ENCODE measurements at regions not wholly inside any gene's neighbourhood (a gene's known extent, or its start where the extent isn't known, plus 50 kb on each side); places are given as distances from the start of the nearest gene placed in this dataset.
"Not testable (repeated sequence)": the region's sequence is repeated elsewhere in the genome, so short reads cannot be mapped to it uniquely, and the experiment has no call there.

DNA sequence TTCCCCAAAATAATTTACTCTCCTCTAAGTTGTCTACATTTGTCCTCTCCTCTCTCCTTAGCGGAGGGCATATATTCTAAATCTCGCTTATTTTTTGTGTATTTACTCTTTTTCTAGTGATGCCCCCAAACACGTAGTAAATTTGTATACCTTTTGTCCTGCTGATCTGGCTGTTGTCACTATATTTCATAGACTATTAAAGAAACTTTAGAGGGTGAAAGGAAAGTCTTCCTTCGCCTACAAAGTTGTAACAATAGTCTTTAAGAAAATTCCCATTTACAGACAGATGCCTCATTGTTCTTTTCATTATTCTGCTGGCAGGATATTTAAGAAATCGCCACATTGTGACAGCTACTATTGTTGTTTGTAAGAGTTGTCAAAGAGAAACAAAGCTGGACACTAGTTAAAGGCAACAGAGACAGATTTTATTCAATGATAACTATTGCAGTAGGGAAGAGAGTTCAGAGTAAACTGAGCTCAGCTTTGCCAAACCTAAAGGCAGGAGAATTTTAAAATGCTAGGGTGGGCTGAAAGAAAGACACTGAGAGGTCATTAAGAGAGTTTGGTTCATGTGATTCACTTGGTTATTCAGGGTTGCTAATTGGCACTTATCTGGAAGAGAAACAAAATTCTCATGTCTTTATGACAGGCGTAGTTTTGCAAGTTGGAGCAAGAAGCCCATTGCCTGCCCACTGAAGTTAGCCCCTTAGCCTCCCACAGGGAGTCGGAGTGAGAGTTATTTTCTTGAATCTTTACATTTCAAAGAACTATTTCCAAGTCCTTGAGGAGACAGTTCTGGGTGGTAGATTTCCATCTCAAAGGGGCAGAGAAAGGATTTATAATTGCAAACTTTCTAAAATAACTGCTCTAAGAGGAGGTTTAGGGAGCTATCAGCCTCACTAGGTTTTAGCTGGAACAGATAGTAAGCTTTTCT is 1272.5 kb upstream of the SEL1L start:
- Histone ChIP-seq H3K4me3 (no peak overlapping the region), H3K27ac (no peak overlapping the region), H3K4me1 (no peaks in the 10 kb centered on the region), H3K4me2 (no peak overlapping the region), H3K9me3 (no peaks in the 10 kb centered on the region)
- no peak for TF ChIP-seq HOXB5 (CRISPR knock-in tag; IDR thresholded peaks at IDR 0.05)
- TF ChIP-seq SREBF2 (IDR thresholded peaks at IDR 0.05), result no peak
- TF ChIP-seq MAFK (IDR thresholded peaks at IDR 0.05; ENCODE audit: partially characterized antibody), result no peak
- TF ChIP-seq FOSL2 (IDR thresholded peaks at IDR 0.05), result no peak
- no peak for TF ChIP-seq FOSL2 (CRISPR knock-in tag; IDR thresholded peaks at IDR 0.05)
- TF ChIP-seq HDAC2 (IDR thresholded peaks at IDR 0.05), result no peak
- no peak for TF ChIP-seq NFE2L2 (conservative IDR thresholded peaks at IDR 0.05; ENCODE audit: low read length)
- TF ChIP-seq POLR2AphosphoS2 (conservative IDR thresholded peaks at IDR 0.05; ENCODE audit: low read length), result no peak
- no peak for TF ChIP-seq CHD4 (IDR thresholded peaks at IDR 0.05; ENCODE audit: borderline replicate concordance)
- TF ChIP-seq CBX2 (IDR thresholded peaks at IDR 0.05; ENCODE audit: borderline replicate concordance, low read depth), result no peak
- TF ChIP-seq GATA3 (IDR thresholded peaks at IDR 0.05; ENCODE audit: borderline replicate concordance), result no peak
- TF ChIP-seq TFCP2L1 (CRISPR knock-in tag; IDR thresholded peaks at IDR 0.05), result no peak
- ATAC-seq, result no peak
- POLR2A ChIA-PET, result no interaction called here
- no peak for DNase-seq (ENCODE audit: low read depth in 1 of 2, low spot score in 1 of 2)
- FAIRE-seq, result no peak
- 5% methylated on average over 7 of the region's 7 CpGs for WGBS (ENCODE audit: missing lambda C conversion rate)
- CTCF ChIA-PET, result no interaction called here

DNA sequence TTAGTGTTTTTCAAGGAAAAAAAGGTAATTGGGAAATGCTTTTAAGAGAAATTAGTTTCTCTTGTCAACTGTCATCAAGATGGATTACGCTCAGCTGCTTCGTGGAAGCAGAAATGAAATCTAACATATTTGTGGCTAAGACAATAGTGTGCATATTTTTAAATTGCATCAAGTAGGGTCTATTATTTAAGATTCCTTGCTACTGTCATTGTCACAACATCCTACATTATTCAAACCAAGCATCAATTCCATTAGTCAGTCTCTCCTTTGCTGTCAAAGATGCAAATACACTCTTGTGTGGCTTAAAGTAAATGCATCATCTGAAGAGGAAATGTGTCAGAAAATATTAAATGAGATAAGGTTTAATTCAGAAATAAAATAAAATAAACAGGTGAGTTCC is 1277.6 kb upstream of the SEL1L start:
- DNase-seq (ENCODE audit: low read depth in 1 of 2, low spot score in 1 of 2) (no peak), ATAC-seq (no peak)
- TF ChIP-seq RNF2 (IDR thresholded peaks at IDR 0.05; ENCODE audit: borderline replicate concordance, low read depth) (no peak), CBX8 (IDR thresholded peaks at IDR 0.05) (no peak), RCOR1 (IDR thresholded peaks at IDR 0.05; ENCODE audit: low read depth, low read length) (no peak), CEBPB (IDR thresholded peaks at IDR 0.05) (no peak), KDM1A (IDR thresholded peaks at IDR 0.05; ENCODE audit: low read depth) (no peak), POLR2A (IDR thresholded peaks at IDR 0.05; ENCODE audit: low read length) (no peak), ZC3H11A (IDR thresholded peaks at IDR 0.05) (no peak), CHD2 (IDR thresholded peaks at IDR 0.05; ENCODE audit: low read length, partially characterized antibody) (no peak)

DNA sequence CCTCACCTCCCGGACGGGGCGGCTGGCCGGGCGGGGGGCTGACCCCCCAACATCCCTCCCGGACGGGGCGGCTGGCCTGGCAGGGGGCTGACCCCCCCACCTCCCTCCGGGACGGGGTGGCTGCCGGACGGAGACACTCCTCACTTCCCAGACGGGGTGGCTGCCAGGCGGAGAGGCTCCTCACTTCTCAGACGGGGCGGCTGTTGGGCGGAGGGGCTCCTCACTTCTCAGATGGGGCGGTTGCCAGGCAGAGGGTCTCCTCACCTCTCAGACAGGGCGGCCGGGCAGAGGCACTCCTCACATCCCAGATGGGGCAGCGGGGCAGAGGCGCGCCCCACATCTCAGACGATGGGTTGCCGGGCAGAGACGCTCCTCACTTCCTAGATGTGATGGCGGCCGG is 1280.7 kb upstream of the SEL1L start:
- H3K9me3 ChIP-seq; DNase-seq (ENCODE audit: low read depth in 1 of 2, low spot score in 1 of 2); ATAC-seq; H3K4me1 ChIP-seq; FAIRE-seq; POLR2A ChIA-PET; H3K4me2 ChIP-seq; H3K27ac ChIP-seq; H3K4me3 ChIP-seq: not testable (repeated sequence)
- CTCF ChIA-PET, result interaction anchor here (0.6 kb wide), 1 partner anchor 49 kb away, joined by 3 read pairs; no protein-coding TSS in a partner anchor
- 83% methylated on average over 6 of the region's 28 CpGs for WGBS (ENCODE audit: missing lambda C conversion rate)

More for the DNA sequence above, 1277.6 kb upstream of the SEL1L start:
- CTCF ChIA-PET, result no interaction called here
- H3K4me3 ChIP-seq, result no peak overlapping the region
- H3K9me3 ChIP-seq, result no peaks in the 10 kb centered on the region
- H3K4me1 ChIP-seq, result no peaks in the 10 kb centered on the region
- no peak for FAIRE-seq
- no peak overlapping the region for H3K4me2 ChIP-seq
- no peak overlapping the region for H3K27ac ChIP-seq
- POLR2A ChIA-PET, result no interaction called here
- 4% methylated on average over 2 of the region's 2 CpGs for WGBS (ENCODE audit: missing lambda C conversion rate)

DNA sequence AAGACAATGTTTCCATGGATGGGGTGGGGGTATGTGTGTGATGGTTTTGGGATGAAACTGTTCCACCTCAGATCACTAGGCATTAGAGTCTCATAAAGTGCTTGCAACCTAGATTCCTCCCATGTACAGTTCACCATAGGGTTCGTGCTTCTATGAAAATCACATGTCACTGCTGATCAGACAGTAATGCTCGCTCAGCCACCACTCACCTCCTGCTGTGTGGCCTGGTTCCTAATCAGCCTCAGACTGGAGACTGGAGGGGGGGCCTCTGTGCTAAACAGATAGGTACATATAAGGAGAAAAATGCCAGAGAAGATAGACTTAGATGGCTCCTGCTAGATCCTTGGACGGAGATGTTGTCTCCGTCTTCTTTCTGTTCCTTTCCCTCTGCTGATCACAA is 1296.9 kb upstream of the SEL1L start:
- H3K4me1 ChIP-seq, result no peaks in the 10 kb centered on the region
- no peak overlapping the region for H3K27ac ChIP-seq
- CTCF ChIA-PET, result no interaction called here
- WGBS (ENCODE audit: missing lambda C conversion rate), result 8% methylated on average over 4 of the region's 4 CpGs
- no peak overlapping the region for H3K4me3 ChIP-seq
- H3K9me3 ChIP-seq, result no peaks in the 10 kb centered on the region
- DNase-seq (ENCODE audit: low read depth in 1 of 2, low spot score in 1 of 2), result no peak
- H3K4me2 ChIP-seq, result no peak overlapping the region
- no peak for FAIRE-seq
- POLR2A ChIA-PET, result no interaction called here
- no peak for ATAC-seq
- TF ChIP-seq, protein P1, sequence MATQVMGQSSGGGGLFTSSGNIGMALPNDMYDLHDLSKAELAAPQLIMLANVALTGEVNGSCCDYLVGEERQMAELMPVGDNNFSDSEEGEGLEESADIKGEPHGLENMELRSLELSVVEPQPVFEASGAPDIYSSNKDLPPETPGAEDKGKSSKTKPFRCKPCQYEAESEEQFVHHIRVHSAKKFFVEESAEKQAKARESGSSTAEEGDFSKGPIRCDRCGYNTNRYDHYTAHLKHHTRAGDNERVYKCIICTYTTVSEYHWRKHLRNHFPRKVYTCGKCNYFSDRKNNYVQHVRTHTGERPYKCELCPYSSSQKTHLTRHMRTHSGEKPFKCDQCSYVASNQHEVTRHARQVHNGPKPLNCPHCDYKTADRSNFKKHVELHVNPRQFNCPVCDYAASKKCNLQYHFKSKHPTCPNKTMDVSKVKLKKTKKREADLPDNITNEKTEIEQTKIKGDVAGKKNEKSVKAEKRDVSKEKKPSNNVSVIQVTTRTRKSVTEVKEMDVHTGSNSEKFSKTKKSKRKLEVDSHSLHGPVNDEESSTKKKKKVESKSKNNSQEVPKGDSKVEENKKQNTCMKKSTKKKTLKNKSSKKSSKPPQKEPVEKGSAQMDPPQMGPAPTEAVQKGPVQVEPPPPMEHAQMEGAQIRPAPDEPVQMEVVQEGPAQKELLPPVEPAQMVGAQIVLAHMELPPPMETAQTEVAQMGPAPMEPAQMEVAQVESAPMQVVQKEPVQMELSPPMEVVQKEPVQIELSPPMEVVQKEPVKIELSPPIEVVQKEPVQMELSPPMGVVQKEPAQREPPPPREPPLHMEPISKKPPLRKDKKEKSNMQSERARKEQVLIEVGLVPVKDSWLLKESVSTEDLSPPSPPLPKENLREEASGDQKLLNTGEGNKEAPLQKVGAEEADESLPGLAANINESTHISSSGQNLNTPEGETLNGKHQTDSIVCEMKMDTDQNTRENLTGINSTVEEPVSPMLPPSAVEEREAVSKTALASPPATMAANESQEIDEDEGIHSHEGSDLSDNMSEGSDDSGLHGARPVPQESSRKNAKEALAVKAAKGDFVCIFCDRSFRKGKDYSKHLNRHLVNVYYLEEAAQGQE (IDR thresholded peaks at IDR 0.05), result no peak
- TF ChIP-seq, protein P2, sequence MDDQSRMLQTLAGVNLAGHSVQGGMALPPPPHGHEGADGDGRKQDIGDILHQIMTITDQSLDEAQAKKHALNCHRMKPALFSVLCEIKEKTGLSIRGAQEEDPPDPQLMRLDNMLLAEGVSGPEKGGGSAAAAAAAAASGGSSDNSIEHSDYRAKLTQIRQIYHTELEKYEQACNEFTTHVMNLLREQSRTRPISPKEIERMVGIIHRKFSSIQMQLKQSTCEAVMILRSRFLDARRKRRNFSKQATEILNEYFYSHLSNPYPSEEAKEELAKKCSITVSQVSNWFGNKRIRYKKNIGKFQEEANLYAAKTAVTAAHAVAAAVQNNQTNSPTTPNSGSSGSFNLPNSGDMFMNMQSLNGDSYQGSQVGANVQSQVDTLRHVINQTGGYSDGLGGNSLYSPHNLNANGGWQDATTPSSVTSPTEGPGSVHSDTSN (IDR thresholded peaks at IDR 0.05), result no peak
- TF ChIP-seq RNF2 (IDR thresholded peaks at IDR 0.05; ENCODE audit: borderline replicate concordance, low read depth) (no peak), FOSB (CRISPR knock-in tag; IDR thresholded peaks at IDR 0.05) (no peak), ZSCAN20 (CRISPR knock-in tag; IDR thresholded peaks at IDR 0.05) (no peak), ZC3H11A (IDR thresholded peaks at IDR 0.05) (no peak), JUN (IDR thresholded peaks at IDR 0.05) (no peak), GATA3 (IDR thresholded peaks at IDR 0.05; ENCODE audit: borderline replicate concordance) (no peak), EHF (CRISPR knock-in tag; IDR thresholded peaks at IDR 0.05) (no peak), CEBPB (IDR thresholded peaks at IDR 0.05) (no peak), HOXB5 (CRISPR knock-in tag; IDR thresholded peaks at IDR 0.05) (no peak), TP53 (CRISPR knock-in tag; IDR thresholded peaks at IDR 0.05) (no peak), ZFP36 (IDR thresholded peaks at IDR 0.05; ENCODE audit: borderline replicate concordance, partially characterized antibody) (no peak)
